Suprapubic skin (tissue), 3 donors: ENCODE measurements at regions not wholly inside any gene's neighbourhood (a gene's known extent, or its start where the extent isn't known, plus 50 kb on each side); places are given as distances from the start of the nearest gene placed in this dataset.

Experiments
- EP300 ChIP-seq: sonication (generic); formaldehyde crosslinking; IDR thresholded peaks from one replicate; pipeline ENCODE4 v1.6.1; 2017; ENCODE audit warnings: antibody characterized with exemption
- TF ChIP-seq, protein P1 (sequence below), 2 donors: fragments of 200-600 bp in 1 of 2; fragments of 450-650 bp in 1 of 2; sonication (generic) in 1 of 2; IDR thresholded peaks; one replicate each; pipeline ENCODE4 v1.5.1; 2016 to 2019; ENCODE audit warnings: antibody characterized with exemption in 2 of 2, mild to moderate bottlenecking in 1 of 2, moderate library complexity in 1 of 2

DNA sequence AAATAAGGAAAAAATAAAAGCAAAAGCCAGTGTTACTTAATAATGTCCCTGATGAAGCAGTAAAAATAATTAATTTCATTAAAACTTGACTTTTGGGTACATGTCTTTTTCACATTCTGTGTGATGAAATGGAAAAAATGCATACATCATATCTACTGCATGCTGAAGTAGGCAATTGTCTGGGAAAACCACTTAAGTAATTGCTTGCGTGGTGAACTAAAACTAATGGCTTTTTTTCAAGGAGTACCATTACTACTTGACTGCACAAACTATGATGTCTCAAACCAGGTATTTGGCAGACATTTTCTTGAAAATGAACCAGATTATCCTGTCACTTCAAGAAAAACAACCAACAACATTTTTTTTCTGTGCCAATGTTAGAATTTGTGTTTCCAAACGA is 91.3 kb upstream of the AKIRIN2 start:
- TF ChIP-seq, protein P1, sequence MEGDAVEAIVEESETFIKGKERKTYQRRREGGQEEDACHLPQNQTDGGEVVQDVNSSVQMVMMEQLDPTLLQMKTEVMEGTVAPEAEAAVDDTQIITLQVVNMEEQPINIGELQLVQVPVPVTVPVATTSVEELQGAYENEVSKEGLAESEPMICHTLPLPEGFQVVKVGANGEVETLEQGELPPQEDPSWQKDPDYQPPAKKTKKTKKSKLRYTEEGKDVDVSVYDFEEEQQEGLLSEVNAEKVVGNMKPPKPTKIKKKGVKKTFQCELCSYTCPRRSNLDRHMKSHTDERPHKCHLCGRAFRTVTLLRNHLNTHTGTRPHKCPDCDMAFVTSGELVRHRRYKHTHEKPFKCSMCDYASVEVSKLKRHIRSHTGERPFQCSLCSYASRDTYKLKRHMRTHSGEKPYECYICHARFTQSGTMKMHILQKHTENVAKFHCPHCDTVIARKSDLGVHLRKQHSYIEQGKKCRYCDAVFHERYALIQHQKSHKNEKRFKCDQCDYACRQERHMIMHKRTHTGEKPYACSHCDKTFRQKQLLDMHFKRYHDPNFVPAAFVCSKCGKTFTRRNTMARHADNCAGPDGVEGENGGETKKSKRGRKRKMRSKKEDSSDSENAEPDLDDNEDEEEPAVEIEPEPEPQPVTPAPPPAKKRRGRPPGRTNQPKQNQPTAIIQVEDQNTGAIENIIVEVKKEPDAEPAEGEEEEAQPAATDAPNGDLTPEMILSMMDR (IDR thresholded peaks at IDR 0.05): no peak
- TF ChIP-seq EP300: no peak
